GM12872 (cell line): ENCODE measurements at regions not wholly inside any gene's neighbourhood (a gene's known extent, or its start where the extent isn't known, plus 50 kb on each side); places are given as distances from the start of the nearest gene placed in this dataset.

ENCODE experiments used
- TF ChIP-seq, protein P1 (sequence below): IDR thresholded peaks from 3 replicates; pipeline ENCODE4 v1.5.1; 2011; ENCODE audit warnings: low read depth, mild to moderate bottlenecking, low read length, moderate library complexity; ENCODE audit not compliant: insufficient read depth

DNA sequence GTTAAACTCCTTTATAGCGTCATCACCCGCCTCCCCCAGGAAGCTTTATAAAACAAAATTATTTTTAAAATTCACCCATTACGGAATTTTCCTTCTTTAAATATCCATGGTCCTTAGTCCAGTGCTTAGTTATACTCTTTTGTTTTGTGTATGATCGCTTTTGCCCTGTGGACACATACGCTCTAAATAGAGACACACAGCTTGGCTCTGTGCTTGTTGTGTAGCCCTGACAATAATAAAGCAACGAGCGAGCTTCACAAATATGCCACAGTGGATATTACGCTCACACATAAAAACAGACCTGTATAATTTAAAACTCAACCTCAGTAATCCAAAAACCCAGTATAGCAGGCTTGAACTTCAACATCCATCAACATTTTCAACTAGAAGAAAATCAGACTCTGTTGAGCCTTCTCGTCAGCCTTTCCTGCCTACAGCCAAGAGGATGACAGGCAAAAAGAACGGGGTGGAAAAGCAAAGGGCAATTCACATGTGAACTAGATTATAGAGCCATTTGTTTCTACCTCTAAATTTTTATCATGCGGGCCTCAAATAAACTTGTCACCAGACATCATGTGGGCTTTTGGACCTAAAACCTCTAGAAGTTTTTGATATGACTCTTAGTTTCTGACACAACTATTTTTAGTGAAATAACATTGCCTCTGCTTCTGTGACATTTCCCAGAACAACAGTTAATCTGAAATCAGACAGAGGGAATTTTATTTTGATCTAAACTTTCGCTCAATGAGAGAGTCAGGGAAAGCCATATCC, 89.6 kb upstream of the THBS1 start:
- TF ChIP-seq, protein P1, sequence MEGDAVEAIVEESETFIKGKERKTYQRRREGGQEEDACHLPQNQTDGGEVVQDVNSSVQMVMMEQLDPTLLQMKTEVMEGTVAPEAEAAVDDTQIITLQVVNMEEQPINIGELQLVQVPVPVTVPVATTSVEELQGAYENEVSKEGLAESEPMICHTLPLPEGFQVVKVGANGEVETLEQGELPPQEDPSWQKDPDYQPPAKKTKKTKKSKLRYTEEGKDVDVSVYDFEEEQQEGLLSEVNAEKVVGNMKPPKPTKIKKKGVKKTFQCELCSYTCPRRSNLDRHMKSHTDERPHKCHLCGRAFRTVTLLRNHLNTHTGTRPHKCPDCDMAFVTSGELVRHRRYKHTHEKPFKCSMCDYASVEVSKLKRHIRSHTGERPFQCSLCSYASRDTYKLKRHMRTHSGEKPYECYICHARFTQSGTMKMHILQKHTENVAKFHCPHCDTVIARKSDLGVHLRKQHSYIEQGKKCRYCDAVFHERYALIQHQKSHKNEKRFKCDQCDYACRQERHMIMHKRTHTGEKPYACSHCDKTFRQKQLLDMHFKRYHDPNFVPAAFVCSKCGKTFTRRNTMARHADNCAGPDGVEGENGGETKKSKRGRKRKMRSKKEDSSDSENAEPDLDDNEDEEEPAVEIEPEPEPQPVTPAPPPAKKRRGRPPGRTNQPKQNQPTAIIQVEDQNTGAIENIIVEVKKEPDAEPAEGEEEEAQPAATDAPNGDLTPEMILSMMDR: no peak

DNA sequence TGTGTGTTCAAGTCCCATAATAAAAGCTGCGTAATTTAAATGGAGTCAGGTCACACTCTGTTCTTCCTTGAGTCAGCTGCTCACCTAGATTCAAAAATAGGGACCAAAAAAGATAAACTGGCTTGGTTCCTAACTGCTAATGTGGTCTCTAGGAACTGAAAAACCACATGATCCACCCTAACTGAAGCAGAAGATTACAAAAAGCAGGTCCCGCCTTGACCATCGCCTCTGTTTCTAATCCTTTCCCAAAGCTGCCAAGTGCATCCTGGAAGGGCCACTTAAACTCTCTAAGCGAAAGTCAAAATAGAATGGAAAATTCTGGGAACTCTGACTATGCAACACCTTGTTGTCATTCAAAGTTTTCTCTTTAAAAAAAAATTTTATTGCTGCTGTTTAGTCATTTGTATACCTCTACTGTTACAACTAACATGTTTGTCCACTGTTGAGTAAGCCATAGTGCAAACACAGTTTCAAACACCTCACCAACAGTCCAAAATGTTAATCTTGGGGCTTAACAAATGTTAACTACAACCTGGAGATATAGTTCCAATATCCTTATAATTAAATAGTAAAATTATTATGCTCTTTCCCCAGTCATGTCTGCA, 88.9 kb upstream of the THBS1 start:
- TF ChIP-seq, protein P1: no peak

DNA sequence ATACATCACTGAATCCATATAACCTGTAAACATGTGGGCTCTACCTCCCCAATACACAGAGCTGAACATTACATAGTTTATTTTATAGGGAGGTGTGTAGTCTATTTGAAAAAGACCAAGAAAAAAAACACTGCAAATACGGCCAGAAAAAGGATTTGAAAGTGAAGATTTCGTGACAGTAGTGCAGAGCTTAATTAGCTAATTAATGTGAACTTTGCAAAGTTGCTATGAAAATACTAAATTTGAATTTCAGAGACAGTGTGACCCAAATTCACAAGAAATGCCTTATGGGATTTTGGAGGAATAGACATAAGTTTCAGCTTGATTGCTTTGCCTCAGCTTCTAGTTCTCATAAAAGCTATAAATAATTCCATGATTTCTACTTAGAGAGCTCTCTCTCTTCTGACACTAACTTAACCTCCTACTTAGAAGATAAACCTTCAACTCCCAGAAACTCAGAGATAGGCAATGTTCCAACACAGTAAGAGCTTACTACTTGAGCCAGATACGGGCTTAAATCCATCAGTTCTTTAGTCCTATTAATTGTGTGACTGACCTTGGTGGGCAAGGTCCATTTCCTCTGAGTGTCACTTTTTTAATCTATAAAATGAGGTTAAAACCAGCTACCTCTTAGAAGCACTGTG, 87.3 kb upstream of the THBS1 start:
- TF ChIP-seq, protein P1: no peak

DNA sequence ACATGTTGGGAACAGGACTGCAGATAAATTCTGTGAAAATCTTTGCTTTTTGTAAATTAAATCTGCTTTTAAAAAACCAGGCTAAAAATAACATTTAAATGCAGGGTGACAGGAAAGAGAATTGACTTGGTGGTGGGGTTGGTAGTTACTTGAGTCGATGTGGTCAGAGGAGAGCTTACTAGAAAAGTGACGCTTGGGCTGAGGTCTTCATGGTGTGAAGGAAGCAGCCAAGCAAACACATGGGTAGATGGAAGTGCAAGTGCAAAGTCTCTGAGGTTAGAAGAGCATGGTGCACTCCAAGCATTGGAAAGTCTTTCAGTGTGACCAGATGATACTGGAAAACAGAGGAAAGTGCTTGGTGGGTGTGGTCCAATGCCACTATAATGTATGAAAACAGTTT, 86.4 kb upstream of the THBS1 start:
- TF ChIP-seq, protein P1: no peak

DNA sequence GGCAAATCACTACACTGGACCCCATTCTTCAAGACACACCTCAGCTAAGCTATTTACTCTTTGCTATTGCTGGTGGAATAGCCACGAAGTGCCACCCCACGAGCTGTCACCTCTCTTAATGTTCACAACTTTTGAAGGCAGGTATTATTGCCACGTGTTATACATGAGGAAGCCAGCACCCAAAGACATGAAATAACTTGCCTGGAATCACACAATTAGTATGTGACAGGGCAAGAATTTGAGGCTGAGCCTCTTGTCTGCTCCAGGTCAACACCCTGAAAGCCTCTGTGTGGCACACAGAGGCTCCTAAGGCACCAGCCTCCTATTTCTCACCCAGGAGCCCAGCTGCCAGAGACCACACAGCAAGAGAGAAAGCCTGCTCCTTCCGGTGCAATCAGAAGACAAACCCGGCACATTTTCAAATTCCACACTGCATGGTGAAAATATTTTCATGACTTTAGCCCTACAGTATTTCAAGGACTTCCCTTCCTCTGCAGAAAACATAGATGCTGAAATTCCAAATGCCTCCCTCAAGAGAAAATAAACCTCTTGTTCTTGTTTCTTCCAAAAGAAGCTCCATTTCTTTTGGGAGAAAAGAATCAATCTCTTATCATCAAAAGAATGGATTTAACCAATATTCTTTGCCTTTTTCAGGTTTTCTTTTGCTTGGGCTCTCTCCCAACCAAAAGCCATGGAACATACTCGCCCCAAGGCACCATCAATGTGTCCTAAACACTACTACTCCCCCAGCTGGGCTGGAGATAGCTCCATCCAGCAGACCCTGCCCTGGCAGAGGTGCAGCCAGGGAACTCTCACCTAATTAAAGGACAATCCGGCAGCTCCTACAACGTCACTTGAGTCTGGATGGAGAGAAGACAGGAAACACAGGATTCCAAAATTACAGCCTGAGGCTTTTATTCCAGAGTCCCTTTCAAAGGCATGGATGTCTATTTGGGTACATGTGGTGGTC, 84.7 kb upstream of the THBS1 start:
- TF ChIP-seq, protein P1: no peak

DNA sequence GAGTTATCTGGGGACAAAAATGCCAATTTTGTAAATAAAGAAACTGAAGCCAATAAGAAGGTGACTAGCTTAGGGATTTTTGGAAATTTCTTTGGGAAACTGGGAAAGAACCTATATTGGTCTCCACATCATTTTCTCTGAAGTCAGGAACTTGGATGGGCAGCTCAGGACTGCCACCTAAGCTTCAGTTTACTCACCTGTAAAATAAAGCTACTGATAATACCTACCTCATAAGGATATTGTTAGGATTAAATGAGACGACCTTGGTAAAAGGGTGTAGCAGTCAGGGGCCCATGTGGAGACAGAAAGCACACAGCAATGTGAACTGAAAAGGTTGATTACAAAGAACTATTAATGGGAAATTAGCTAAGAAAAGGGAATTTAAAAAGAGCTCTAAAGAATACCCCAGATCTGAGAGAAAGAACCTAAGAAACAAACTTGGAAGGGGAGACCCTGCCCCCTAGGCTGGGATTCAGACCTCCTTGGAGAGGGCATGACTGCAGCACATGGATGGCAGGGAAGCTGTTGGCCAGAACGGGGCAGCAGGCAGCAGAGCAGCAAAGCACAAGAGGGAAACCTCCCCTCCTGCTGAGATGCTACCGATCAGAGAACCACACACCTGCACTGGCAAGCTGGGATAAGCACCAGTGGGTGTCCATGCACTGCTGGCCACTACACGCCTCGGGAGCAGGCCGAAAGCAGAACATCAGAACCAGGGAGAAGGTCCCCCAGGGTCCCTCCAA, 83.7 kb upstream of the THBS1 start:
- TF ChIP-seq, protein P1: no peak
